ENCODE measurements at regions not wholly inside any gene's neighbourhood (a gene's known extent, or its start where the extent isn't known, plus 50 kb on each side); places are given as distances from the start of the nearest gene placed in this dataset.

DNA sequence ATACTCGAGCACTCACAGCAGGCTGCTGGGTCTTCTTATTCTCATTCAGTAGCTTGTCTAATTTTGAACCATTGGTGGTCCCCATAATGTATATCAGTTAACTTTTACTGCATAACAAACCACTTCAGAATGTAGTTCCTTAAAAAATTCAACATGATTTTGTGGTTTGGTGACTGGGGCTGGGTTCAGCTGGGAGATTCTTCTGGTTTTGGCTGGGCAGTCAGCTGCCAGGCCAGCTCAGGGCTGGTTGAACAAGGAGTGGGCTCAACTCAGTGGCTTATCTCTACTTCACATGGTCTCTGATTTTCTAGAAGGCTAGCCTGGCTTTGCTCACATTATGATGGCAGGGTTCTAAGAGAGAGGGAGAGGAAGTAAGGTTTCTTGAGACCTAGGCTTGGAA is 292.4 kb upstream of the CHD6 start:
- TF ChIP-seq CHD1 (IDR thresholded peaks at IDR 0.05; ENCODE audit: low read depth, low read length), result no peak
- no peak for TF ChIP-seq CTCF (IDR thresholded peaks at IDR 0.05; ENCODE audit: control extremely low read depth in 1 of 3, insufficient read depth in 1 of 3, low read depth in 1 of 3, low read length in 3 of 3)
- no peak for TF ChIP-seq USF2 (IDR thresholded peaks at IDR 0.05; ENCODE audit: low read length)
- no peak for TF ChIP-seq RNF2 (IDR thresholded peaks at IDR 0.05; ENCODE audit: borderline replicate concordance, low read depth, low read length, missing control alignments, poor library complexity, severe bottlenecking)
- TF ChIP-seq POLR2AphosphoS5 (IDR thresholded peaks at IDR 0.05; ENCODE audit: low read depth, low read length), result no peak
- TF ChIP-seq, protein P1, sequence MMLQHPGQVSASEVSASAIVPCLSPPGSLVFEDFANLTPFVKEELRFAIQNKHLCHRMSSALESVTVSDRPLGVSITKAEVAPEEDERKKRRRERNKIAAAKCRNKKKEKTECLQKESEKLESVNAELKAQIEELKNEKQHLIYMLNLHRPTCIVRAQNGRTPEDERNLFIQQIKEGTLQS (IDR thresholded peaks at IDR 0.05; ENCODE audit: insufficient read depth, low read depth, low read length), result no peak
- TF ChIP-seq RFX5 (IDR thresholded peaks at IDR 0.05; ENCODE audit: borderline replicate concordance, low read depth, low read length), result no peak

Data from H1 (cell line).